A549 (cell line): ENCODE measurements at regions not wholly inside any gene's neighbourhood (a gene's known extent, or its start where the extent isn't known, plus 50 kb on each side); places are given as distances from the start of the nearest gene placed in this dataset.

Experiments
- ATAC-seq, 2 experiments: fragments of 200-7000 bp in 1 of 2; fragments of >200 bp in 1 of 2; cut with Nextera tagmentation in 1 of 2; cut with Tn5 transposase in 1 of 2; 3 replicates each; pipeline versions ENCODE4 v1.8.0 to v1.9.1; 2018 to 2020; ENCODE audit warnings: mild to moderate bottlenecking in 1 of 2, moderate library complexity in 1 of 2
- CTCF ChIA-PET: fragments of 300-600 bp; sonication (Branson Sonifier 250); formaldehyde crosslinking; extraction: SDS; loops from one replicate; lab custom pipeline; 2021; ENCODE audit warnings: antibody characterized with exemption, inconsistent platforms; lab: Yijun Ruan, JAX
- POLR2A ChIA-PET: fragments of 350-600 bp; formaldehyde crosslinking; extraction: SDS; loops from one replicate; lab custom pipeline; 2021; ENCODE audit warnings: antibody characterized with exemption, inconsistent platforms; lab: Yijun Ruan, JAX
- DNase-seq, 2 experiments: peaks; one replicate each; pipeline versions ENCODE4 v3.0.0 to v3.0.0-alpha.2; 2011 to 2016; ENCODE audit warnings: low read depth in 1 of 2, low spot score in 1 of 2
- FAIRE-seq: peaks from 2 replicates; lab custom pipeline; 2011; peaks lifted over from hg19 to GRCh38; lab: Jason Lieb, UNC
- H3K27ac ChIP-seq, 2 experiments: fragments of >200 bp; sonication (Bioruptor Twin); formaldehyde crosslinking; 3 replicates each; pipeline ENCODE4 v1.5.1; 2016 to 2017
- H3K4me1 ChIP-seq: fragments of >200 bp; sonication (Bioruptor Twin); formaldehyde crosslinking; 3 replicates; pipeline ENCODE4 v1.6.1; 2016
- H3K4me2 ChIP-seq: fragments of >200 bp; sonication (Bioruptor Twin); formaldehyde crosslinking; 3 replicates; pipeline ENCODE4 v1.6.1; 2016
- H3K4me3 ChIP-seq: fragments of >200 bp; sonication (Bioruptor Twin); formaldehyde crosslinking; 3 replicates; pipeline ENCODE4 v1.5.1; 2016
- H3K9me3 ChIP-seq: fragments of >200 bp; sonication (Bioruptor Twin); formaldehyde crosslinking; 3 replicates; pipeline ENCODE4 v1.6.1; 2016
- BHLHE40 ChIP-seq: IDR thresholded peaks from 2 replicates; pipeline ENCODE4 v1.6.1; 2012; ENCODE audit warnings: low read depth, low read length, inconsistent platforms
- CBX8 ChIP-seq: fragments of 200-600 bp; sonication (generic); IDR thresholded peaks from 2 replicates; pipeline ENCODE4 v1.6.1; 2016
- CHD2 ChIP-seq: fragments of 150-350 bp; IDR thresholded peaks from 2 replicates; pipeline ENCODE4 v1.6.1; 2014; ENCODE audit warnings: low read length; ENCODE audit not compliant: partially characterized antibody
- CHD4 ChIP-seq: fragments of 200-600 bp; sonication (generic); IDR thresholded peaks from 2 replicates; pipeline ENCODE4 v1.6.1; 2016; ENCODE audit warnings: antibody characterized with exemption, mild to moderate bottlenecking, borderline replicate concordance
- EHF ChIP-seq: fragments of 250-450 bp; sonication (Bioruptor Pico); IDR thresholded peaks from 2 replicates; pipeline ENCODE4 v1.5.0; 2020; ENCODE audit warnings: mild to moderate bottlenecking
- EP300 ChIP-seq, 2 experiments: fragments of >200 bp; sonication (Bioruptor Twin); formaldehyde crosslinking; IDR thresholded peaks; 2 replicates in 1 of 2; 3 replicates in 1 of 2; pipeline ENCODE4 v1.6.1; 2016 to 2017
- FOSL2 ChIP-seq, 2 experiments: fragments of 450-650 bp in 1 of 2; fragments of >200 bp in 1 of 2; sonication (Bioruptor Twin) in 1 of 2; formaldehyde crosslinking; IDR thresholded peaks; 2 replicates each; pipeline versions ENCODE4 v1.5.0 to v1.6.1; 2016 to 2020; ENCODE audit warnings: mild to moderate bottlenecking in 1 of 2, moderate library complexity in 1 of 2
- FOXS1 ChIP-seq: fragments of 250-450 bp; sonication (Bioruptor Pico); IDR thresholded peaks from 2 replicates; pipeline ENCODE4 v1.5.0; 2020; ENCODE audit warnings: mild to moderate bottlenecking, moderate library complexity
- GATA3 ChIP-seq: IDR thresholded peaks from 2 replicates; pipeline ENCODE4 v1.6.1; 2012; ENCODE audit warnings: borderline replicate concordance
- HDAC2 ChIP-seq: fragments of 200-600 bp; sonication (generic); IDR thresholded peaks from 2 replicates; pipeline ENCODE4 v1.6.1; 2016
- HES2 ChIP-seq: fragments of >200 bp; sonication (Bioruptor Twin); formaldehyde crosslinking; IDR thresholded peaks from 2 replicates; pipeline ENCODE4 v1.6.1; 2016
- HOXB13 ChIP-seq: fragments of 250-450 bp; sonication (Bioruptor Pico); IDR thresholded peaks from 2 replicates; pipeline ENCODE4 v1.5.0; 2020; ENCODE audit warnings: low read depth, mild to moderate bottlenecking, moderate library complexity
- JUNB ChIP-seq: fragments of >200 bp; sonication (Bioruptor Twin); formaldehyde crosslinking; IDR thresholded peaks from 2 replicates; pipeline ENCODE4 v1.6.1; 2016
- KDM5A ChIP-seq: fragments of 200-600 bp; sonication (generic); IDR thresholded peaks from 2 replicates; pipeline ENCODE4 v1.6.1; 2016; ENCODE audit warnings: antibody characterized with exemption, mild to moderate bottlenecking
- MAX ChIP-seq: IDR thresholded peaks from 2 replicates; pipeline ENCODE4 v1.6.1; 2012
- MAZ ChIP-seq: fragments of 150-350 bp; IDR thresholded peaks from 2 replicates; pipeline ENCODE4 v1.6.1; 2014; ENCODE audit warnings: antibody characterized with exemption, low read depth, low read length, borderline replicate concordance
- NFE2L2 ChIP-seq: fragments of 150-350 bp; conservative IDR thresholded peaks from 2 replicates; pipeline ENCODE4 v1.6.1; 2014; ENCODE audit warnings: low read length
- NR3C1 ChIP-seq: fragments of >200 bp; sonication (Bioruptor Twin); formaldehyde crosslinking; IDR thresholded peaks from 3 replicates; pipeline ENCODE4 v1.6.1; 2017
- POLR2AphosphoS2 ChIP-seq: conservative IDR thresholded peaks from 2 replicates; pipeline ENCODE4 v1.6.1; 2012; ENCODE audit warnings: low read length, improper control_type of control experiment, inconsistent platforms
- RARB ChIP-seq: fragments of 250-450 bp; sonication (Bioruptor Pico); IDR thresholded peaks from 2 replicates; pipeline ENCODE4 v1.8.0; 2021; ENCODE audit warnings: mild to moderate bottlenecking, moderate library complexity
- RCOR1 ChIP-seq: fragments of 150-350 bp; IDR thresholded peaks from 2 replicates; pipeline ENCODE4 v1.6.1; 2014; ENCODE audit warnings: antibody characterized with exemption, low read length, low read depth
- RFX5 ChIP-seq: fragments of 450-650 bp; IDR thresholded peaks from 2 replicates; pipeline ENCODE4 v1.7.1; 2014; ENCODE audit warnings: antibody characterized with exemption, mild to moderate bottlenecking, moderate library complexity
- RNF2 ChIP-seq: fragments of 200-600 bp; sonication (generic); IDR thresholded peaks from 2 replicates; pipeline ENCODE4 v1.6.1; 2016; ENCODE audit warnings: low read depth, mild to moderate bottlenecking, antibody characterized with exemption, moderate library complexity, borderline replicate concordance
- SREBF2 ChIP-seq: fragments of 450-650 bp; IDR thresholded peaks from 2 replicates; pipeline ENCODE4 v1.6.1; 2014; ENCODE audit warnings: mild to moderate bottlenecking, moderate library complexity
- TFCP2L1 ChIP-seq: fragments of 250-450 bp; sonication (Bioruptor Pico); IDR thresholded peaks from 2 replicates; pipeline ENCODE4 v1.5.0; 2021; ENCODE audit warnings: mild to moderate bottlenecking
- USF2 ChIP-seq: fragments of 450-650 bp; IDR thresholded peaks from 2 replicates; pipeline ENCODE4 v1.6.1; 2014; ENCODE audit warnings: antibody characterized with exemption
- ZNF302 ChIP-seq: fragments of 250-450 bp; sonication (Bioruptor Pico); IDR thresholded peaks from 2 replicates; pipeline ENCODE4 v1.9.0; 2021; ENCODE audit warnings: inconsistent platforms, mild to moderate bottlenecking, moderate library complexity
- ZSCAN20 ChIP-seq: fragments of 250-450 bp; sonication (Bioruptor Pico); IDR thresholded peaks from 2 replicates; pipeline ENCODE4 v1.8.0; 2022; ENCODE audit warnings: mild to moderate bottlenecking, moderate library complexity
- WGBS: methylation state at CpG from one replicate; pipeline ENCODE4 v1.1.6; 2017; ENCODE audit errors: missing lambda C conversion rate; 5-methylcytosine and 5-hydroxymethylcytosine counted together
- TF ChIP-seq, protein P1 (sequence below): IDR thresholded peaks from 2 replicates; pipeline ENCODE4 v1.6.1; 2012; ENCODE audit warnings: low read depth, borderline replicate concordance
- TF ChIP-seq, protein P2 (sequence below): fragments of 200-600 bp; sonication (generic); IDR thresholded peaks from 2 replicates; pipeline ENCODE4 v1.6.1; 2016; ENCODE audit warnings: antibody characterized with exemption, mild to moderate bottlenecking, moderate library complexity

DNA sequence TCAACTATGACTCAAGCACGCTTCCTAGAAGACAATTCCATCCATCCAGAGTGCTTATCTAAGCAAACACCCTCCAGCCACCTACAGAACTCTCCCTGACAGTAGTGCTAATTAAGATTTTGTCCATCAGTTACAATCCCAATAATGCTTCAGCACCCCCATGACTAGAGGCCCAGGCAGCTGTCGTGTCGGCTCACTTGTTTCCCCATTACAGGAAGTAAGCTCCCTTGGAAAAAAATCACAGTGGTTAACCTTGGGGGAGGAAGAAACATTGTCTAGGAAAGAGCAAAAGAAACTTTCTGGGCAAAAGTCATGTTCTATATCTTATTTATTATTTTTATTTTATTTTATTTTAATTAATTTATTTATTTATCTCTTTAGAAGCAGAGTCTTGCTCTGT, 108.8 kb upstream of the LPAR1 start:
- Histone ChIP-seq H3K27ac (no peak overlapping the region), H3K9me3 (no peaks in the 10 kb centered on the region), H3K4me3 (no peak overlapping the region), H3K4me1 (peaks cover 5% of the 10 kb centered on the region; the same call in 1 of the 3 replicates), H3K4me2 (no peak overlapping the region)
- no peak for DNase-seq
- WGBS, result 85% methylated on average over 3 of the region's 3 CpGs
- ATAC-seq, result no peak
- ChIA-PET CTCF (interaction anchor here (0.6 kb wide), 1 partner anchor 28 kb away, joined by 3 read pairs; no protein-coding TSS in a partner anchor), POLR2A (no interaction called here)
- FAIRE-seq, result no peak
- no peak for TF ChIP-seq MAX
- no peak for TF ChIP-seq ZNF302
- TF ChIP-seq RCOR1, result no peak
- TF ChIP-seq EP300 (IDR thresholded peaks at IDR 0.05), result no peak
- TF ChIP-seq KDM5A, result no peak
- no peak for TF ChIP-seq FOXS1 (CRISPR knock-in tag)
- TF ChIP-seq JUNB, result no peak

DNA sequence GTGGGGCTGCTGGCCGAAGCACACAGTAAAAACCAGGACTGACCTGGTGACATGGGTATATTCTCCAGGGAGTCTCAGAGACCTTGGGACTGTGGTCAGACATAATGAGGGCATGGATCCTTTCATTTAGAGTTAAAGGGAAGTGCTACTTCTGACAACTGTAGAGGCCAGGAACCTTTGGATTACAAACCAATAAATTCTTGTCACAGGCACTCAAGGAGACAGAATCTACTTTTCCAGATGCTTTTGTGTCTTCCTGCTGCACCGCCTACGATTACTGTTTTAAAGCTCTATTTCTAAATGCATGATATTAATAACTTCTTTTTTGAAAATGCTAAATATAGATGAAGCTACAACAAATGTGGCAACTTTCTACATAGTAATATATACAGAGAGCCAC, 106.5 kb upstream of the LPAR1 start:
- ChIA-PET POLR2A (no interaction called here), CTCF (no interaction called here)
- no peak for ATAC-seq
- TF ChIP-seq GATA3 (no peak), NFE2L2 (no peak), CBX8 (no peak), RARB (CRISPR knock-in tag) (no peak), FOXS1 (CRISPR knock-in tag) (no peak), MAZ (no peak), EP300 (IDR thresholded peaks at IDR 0.05) (no peak), KDM5A (no peak), MAX (no peak), RFX5 (no peak)
- TF ChIP-seq, protein P1, sequence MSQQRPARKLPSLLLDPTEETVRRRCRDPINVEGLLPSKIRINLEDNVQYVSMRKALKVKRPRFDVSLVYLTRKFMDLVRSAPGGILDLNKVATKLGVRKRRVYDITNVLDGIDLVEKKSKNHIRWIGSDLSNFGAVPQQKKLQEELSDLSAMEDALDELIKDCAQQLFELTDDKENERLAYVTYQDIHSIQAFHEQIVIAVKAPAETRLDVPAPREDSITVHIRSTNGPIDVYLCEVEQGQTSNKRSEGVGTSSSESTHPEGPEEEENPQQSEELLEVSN, result no peak
- no peak overlapping the region for H3K4me2 ChIP-seq
- FAIRE-seq, result no peak
- H3K4me3 ChIP-seq, result no peak overlapping the region
- no peak overlapping the region for H3K27ac ChIP-seq
- 91% methylated on average over 3 of the region's 3 CpGs for WGBS
- DNase-seq, result no peak
- peaks cover 5% of the 10 kb centered on the region; the same call in 1 of the 3 replicates for H3K4me1 ChIP-seq
- H3K9me3 ChIP-seq, result no peaks in the 10 kb centered on the region

DNA sequence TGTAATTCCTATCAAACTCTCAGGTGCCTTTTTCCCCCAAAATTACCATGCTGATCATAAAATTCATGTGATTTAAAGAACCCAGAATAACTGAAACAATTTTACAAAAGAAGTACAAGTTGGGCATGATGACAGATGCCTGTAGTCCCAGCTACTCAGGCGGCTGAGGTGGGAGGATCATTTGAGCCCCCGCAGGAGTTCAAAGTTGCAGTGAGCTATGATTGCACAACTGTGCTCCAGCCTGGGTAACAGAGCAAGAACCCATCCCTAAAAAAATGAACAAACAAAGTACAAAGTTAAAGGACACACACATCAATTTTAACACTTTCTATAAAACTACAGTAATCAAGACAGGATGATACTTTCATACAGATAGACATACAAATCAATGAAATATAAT, 97.9 kb upstream of the LPAR1 start:
- ChIA-PET CTCF (no interaction called here), POLR2A (no interaction called here)
- Histone ChIP-seq H3K27ac (no peak overlapping the region), H3K9me3 (peaks cover 29% of the 10 kb centered on the region), H3K4me3 (no peak overlapping the region), H3K4me1 (no peaks in the 10 kb centered on the region), H3K4me2 (no peak overlapping the region)
- ATAC-seq (no peak), FAIRE-seq (no peak), DNase-seq (no peak)
- WGBS, result 44% methylated on average over 2 of the region's 2 CpGs
- no peak for TF ChIP-seq RNF2
- no peak for TF ChIP-seq USF2
- no peak for TF ChIP-seq KDM5A
- no peak for TF ChIP-seq HOXB13 (CRISPR knock-in tag)
- TF ChIP-seq RCOR1, result no peak
- no peak for TF ChIP-seq SREBF2
- no peak for TF ChIP-seq CHD2
- no peak for TF ChIP-seq RFX5
- TF ChIP-seq ZNF302, result no peak
- TF ChIP-seq CHD4, result no peak
- TF ChIP-seq, protein P2, sequence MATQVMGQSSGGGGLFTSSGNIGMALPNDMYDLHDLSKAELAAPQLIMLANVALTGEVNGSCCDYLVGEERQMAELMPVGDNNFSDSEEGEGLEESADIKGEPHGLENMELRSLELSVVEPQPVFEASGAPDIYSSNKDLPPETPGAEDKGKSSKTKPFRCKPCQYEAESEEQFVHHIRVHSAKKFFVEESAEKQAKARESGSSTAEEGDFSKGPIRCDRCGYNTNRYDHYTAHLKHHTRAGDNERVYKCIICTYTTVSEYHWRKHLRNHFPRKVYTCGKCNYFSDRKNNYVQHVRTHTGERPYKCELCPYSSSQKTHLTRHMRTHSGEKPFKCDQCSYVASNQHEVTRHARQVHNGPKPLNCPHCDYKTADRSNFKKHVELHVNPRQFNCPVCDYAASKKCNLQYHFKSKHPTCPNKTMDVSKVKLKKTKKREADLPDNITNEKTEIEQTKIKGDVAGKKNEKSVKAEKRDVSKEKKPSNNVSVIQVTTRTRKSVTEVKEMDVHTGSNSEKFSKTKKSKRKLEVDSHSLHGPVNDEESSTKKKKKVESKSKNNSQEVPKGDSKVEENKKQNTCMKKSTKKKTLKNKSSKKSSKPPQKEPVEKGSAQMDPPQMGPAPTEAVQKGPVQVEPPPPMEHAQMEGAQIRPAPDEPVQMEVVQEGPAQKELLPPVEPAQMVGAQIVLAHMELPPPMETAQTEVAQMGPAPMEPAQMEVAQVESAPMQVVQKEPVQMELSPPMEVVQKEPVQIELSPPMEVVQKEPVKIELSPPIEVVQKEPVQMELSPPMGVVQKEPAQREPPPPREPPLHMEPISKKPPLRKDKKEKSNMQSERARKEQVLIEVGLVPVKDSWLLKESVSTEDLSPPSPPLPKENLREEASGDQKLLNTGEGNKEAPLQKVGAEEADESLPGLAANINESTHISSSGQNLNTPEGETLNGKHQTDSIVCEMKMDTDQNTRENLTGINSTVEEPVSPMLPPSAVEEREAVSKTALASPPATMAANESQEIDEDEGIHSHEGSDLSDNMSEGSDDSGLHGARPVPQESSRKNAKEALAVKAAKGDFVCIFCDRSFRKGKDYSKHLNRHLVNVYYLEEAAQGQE, result no peak
- TF ChIP-seq NR3C1, result no peak
- TF ChIP-seq HES2, result no peak
- TF ChIP-seq ZSCAN20 (CRISPR knock-in tag), result no peak
- TF ChIP-seq FOSL2 (IDR thresholded peaks at IDR 0.05), result no peak
- no peak for TF ChIP-seq FOSL2 (CRISPR knock-in tag; IDR thresholded peaks at IDR 0.05)
- no peak for TF ChIP-seq EHF
- no peak for TF ChIP-seq HDAC2
- TF ChIP-seq TFCP2L1 (CRISPR knock-in tag), result no peak
- TF ChIP-seq BHLHE40, result no peak
- TF ChIP-seq POLR2AphosphoS2, result no peak
